KBM-7 (cell line): ENCODE measurements at regions not wholly inside any gene's neighbourhood (a gene's known extent, or its start where the extent isn't known, plus 50 kb on each side); places are given as distances from the start of the nearest gene placed in this dataset.

Experiments
- DNase-seq: peaks from one replicate; pipeline ENCODE4 v3.0.0-alpha.2; 2015
- in situ Hi-C: fragments of 300-500 bp; cut with MboI; formaldehyde crosslinking; loops from 2 replicates; pipeline ENCODE4 v1.14.3; 2020; ENCODE audit warnings: low sequenced_read_pairs, low pct_unique_long_range_greater_than_20kb, mixed read lengths

GRCh38 chr10:131636116-131636515 is 264.7 kb upstream of the PPP2R2D start:
- in situ Hi-C loops: no loop called here
- no peak for DNase-seq

DNA sequence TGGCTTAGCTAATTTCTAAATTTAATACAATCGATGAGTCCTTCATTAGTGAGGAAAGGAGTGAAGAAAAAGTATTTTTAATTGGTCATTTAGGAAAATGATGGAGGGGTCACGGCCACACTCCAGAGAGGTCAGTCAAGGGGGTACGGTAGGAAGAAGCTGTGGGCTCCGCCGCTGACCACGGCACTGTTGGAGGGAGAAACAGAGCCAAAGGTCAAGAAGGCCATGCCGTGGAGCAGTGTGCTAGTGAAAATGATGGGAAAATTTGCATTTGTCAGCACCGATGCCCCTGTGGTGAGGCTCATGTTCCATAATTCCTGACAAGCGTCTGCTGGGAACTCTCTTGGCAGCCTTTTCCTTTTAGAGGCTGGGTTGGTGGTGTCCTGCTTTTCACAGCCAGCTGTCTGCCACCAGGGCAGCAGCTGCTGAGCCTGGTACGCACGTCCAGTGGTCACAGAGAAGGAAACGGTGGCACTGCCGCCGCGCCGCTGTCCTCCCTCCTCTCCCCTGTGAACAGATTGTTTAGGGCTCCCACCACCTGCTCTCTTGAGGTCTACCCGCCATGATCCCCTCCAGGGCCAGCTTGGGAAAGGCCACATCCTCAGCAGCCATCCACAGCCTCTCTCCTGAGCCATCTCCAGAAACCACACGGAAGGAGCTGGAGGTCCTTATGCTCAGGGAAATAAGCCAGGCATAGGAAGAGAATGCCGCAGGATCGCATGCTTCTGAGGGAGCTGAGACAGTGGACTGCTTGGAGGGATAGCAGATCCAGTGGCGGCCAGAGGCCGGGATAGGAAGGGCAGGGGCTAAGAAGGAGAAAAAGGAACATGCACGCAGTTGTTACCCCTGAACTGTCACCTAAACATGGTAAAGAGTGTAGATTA is 263.7 kb upstream of the PPP2R2D start:
- in situ Hi-C loops: no loop called here

DNA sequence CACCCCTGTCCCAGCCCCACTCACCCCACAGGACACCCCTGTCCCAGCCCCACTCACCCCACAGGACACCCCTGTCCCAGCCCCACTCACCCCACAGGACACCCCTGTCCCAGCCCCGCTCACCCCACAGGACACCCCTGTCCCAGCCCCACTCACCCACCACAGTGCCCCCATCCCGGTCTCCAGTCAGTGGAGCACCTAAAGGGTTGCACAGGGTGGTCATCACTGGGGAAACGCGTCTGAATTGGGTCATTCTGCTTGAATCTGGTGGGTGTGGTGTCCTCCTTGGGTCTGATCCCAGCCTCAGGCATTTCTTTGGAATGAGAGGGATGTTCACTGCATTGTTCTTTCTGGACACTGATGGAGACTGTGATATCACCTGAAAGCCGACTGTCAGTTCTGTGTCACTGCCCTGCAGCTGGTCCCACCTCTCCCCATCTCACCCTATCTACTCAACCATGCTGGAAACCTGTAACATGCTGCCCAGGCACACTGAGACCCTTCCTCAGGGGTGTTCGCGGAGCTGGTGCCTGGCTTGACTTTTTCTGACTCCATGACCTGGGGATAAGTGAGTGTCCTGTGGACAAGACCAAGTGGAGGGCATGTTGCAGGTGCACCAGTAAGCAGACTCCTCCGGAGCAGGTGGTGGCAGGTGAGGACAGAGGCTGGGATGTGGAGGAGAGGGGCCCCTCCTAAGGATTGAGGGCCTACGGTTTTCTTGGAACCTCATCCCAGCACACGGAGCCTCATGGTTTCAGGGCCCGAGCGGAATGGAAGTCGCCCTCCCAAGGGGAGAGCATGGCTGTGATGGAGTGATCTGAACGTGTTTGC is 262.5 kb upstream of the PPP2R2D start:
- no peak for DNase-seq
- in situ Hi-C loops: no loop called here

More for the DNA sequence above, 263.7 kb upstream of the PPP2R2D start:
- no peak for DNase-seq

DNA sequence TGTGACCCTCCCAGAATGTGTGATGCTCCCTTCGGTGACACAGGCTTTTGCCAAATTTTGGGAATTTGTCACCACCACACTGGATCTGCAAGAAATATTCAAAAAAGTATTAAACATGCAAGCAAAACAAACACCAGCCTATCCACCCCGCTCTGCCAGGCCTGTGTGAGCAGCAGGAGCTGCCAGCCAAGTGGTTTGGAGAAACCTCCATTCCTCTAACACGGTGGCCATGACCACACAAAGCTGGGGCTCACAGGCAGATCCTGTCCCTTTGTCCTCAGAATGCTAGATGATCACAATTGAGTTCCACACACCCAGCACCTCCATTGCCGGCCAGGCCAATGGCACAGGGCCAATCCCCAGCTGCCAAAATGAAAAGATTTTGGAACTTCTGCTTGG is 261.9 kb upstream of the PPP2R2D start:
- in situ Hi-C loops: no loop called here
- no peak for DNase-seq

DNA sequence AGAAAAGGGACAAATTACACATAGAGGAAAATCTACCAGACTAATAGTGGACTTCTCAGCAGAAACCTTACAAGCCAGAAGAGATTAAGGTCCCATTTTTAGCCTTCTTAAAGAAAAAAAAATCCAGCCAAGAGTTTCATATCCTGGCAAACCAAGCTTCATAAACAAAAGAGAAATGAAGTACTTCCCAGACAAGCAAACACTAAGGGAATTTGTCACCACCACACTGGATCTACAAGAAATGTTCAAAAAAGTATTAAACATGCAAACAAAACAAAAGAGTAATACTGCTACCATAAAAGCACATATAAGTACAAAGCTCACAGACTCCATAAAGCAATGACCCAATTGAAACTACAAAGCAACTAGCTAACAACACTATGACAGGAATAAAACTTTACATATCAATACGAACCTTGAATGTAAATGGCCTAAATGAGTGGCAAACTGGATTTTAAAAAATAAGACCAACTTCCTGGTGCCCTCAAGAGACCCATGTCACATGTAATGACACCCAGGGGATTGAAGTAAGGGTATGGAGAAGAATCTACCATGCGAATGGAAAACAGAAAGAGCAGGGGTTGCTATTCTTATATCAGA is 260.7 kb upstream of the PPP2R2D start:
- no peak for DNase-seq
- in situ Hi-C loops: no loop called here

- in situ Hi-C loops: no loop called here
- no peak for DNase-seq
Observed at GRCh38 chr10:131641231-131641630, 259.6 kb upstream of the PPP2R2D start.

GRCh38 chr10:131641898-131642297 is 258.9 kb upstream of the PPP2R2D start:
- in situ Hi-C loops: no loop called here
- DNase-seq: no peak

DNA sequence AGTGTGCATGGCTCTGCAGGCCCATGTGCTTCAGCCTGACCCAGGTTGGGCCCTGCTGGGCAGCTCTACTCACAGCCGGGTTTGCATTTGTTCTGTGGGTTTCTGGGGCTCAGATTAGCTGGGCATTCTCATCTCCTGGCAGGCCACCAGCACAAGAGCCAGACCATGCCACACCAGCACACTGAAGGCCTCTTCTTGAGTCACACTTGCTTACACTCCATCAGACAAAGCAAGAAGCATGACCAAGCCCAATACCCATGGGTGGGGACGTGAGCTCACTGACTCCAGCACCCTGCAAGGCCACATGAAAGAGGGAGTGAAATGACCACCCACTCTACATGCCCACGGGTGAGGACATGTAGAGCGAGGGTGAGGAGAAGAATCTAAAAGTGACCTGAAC is 257.8 kb upstream of the PPP2R2D start:
- DNase-seq: no peak
- in situ Hi-C loops: no loop called here

DNA sequence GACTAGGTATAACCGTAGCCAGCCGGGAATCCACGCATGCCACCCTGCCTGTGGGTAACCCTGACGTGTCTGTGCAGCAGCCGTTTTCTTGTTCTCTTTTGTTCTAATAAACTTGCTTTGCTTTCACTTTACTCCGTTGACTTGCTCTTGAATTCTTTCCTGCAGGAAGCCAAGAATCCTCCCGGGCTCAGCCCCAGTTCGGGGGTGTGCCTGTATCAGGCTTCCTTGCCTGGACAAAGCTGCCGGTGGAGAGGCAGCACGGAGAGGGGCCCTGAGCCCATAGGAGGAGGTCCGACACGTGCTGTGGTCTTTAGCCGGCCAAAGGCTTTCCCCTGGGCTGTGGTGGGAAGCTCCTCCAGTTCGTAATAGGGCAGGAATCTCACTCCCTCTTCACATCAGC is 256.5 kb upstream of the PPP2R2D start:
- no peak for DNase-seq
- in situ Hi-C loops: no loop called here

DNA sequence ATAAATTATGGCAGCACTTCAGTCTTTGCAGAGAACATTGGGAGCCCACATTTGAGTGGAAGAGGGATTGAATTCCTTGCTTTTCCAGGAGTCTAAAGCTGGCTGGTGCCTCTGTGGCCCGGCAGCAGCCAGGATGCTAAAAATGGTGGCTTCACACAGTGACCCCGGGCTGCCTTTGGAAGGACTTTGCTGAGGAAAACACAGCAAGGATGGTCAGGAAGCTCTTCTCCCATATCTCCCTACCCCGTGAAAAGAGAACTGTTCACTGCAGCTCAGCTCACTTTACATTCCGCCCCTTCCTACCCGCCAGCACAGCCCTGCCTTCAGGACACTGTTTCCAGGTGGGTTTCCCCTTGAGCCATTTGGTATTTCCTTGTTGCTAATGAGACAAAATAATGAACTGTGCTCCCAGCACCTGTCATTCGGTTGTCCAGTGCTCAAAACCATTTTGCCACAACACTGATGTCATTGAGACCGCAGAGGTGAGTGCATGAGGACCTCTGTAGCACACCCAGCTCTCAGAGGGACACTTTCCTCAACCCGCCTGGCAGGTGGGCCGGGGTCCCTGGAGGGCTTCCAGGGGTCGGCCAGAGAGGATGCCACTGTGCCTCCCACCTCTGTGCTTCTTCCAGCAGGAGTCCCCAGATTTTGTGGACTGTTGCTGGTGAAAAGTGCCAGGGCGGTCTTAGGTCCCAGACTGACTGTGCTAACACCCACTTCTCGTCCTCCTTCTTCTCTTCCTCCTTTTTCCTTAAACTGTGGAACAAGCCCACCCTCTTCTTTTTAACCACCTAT is 255.7 kb upstream of the PPP2R2D start:
- no peak for DNase-seq
- in situ Hi-C loops: no loop called here

DNA sequence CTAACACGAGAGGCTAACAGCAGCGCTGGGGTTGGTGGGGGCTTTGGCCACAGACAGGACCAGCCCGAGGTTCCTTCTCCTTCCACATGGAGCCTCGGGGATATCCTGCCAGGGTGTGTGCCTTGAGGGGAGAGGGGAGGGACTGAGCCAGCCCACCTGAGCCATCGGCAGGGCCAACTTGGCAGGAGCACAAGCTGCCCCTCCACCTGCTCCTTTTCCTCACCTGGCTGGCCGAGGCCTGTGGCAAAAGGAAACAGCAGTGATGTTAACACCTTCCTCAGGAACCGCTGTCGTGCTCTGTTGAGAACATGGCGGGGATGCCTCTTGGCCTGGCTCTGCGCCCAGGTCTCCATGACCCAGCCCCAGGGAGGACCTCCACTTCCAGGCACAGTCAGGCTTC is 255.1 kb upstream of the PPP2R2D start:
- in situ Hi-C loops: no loop called here
- DNase-seq: no peak

DNA sequence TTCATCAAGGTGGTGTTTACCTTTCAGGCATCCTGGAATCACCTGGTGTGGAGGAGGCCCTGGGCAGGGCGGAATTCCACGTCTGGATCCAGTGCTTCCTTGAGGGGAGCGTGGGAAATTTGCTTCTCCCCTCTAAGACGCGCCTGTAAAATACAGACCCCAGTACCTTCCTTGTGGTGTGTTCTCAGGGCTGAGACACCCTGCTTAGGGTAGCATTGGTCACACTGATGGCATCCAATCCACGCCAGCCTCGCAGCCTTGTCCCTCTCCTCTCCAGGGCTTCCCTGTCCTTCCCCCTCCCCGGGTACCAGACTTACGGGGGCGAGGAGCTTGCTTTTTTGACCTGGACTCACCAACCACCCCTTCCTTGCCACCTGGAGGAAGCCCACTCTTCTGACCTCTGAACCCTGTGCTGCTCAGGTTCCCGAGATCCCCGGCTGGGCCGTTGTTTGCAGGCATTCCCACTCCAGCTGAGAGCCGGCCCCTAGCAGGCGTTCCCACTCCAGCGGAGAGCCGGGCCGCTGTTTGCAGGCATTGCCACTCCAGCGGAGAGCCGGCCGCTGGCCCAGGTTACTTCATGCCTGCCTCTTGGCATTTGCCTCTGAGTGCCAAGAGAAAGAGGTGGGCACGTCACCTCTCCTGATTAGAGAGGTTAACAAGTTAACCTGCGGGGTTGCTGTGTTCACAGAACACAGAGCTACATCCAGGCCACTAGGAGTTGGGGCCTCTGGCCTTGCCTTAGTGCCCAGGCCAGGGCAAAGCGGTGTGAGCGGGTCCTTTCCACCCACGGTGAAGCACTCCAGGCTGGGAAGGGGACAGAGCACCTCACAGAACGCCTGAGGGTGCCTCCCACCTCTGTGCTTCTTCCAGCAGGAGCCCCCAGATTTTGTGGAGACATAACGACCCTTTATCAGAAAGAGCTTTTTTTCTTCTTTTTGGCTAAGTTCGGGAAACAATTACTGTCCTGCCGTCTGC is 254.0 kb upstream of the PPP2R2D start:
- DNase-seq: no peak

DNA sequence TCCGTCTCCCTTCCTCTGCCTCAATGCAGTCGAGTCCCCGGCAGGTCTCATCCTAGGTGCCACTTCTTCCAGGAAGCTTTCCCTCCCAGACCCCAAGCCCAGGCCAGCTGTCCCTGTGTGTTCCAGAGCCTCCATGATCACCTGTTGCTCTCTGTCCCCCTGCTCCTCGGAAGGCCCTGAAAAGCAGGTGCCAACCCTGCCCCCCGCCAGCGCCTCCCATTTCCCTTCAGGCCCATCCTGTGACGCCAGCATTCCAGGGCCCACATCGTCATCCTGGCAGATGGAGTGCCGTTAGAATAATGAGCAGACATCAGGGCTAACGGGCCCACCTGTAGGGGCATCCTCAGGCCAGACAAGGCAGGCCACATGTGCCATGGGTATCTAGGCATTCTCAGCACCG is 253.0 kb upstream of the PPP2R2D start:
- in situ Hi-C loops: no loop called here

More for the DNA sequence above, 254.0 kb upstream of the PPP2R2D start:
- in situ Hi-C loops: no loop called here

GRCh38 chr10:131648386-131649020 is 252.3 kb upstream of the PPP2R2D start:
- DNase-seq: no peak
- in situ Hi-C loops: no loop called here

More for the DNA sequence above, 253.0 kb upstream of the PPP2R2D start:
- DNase-seq: no peak

DNA sequence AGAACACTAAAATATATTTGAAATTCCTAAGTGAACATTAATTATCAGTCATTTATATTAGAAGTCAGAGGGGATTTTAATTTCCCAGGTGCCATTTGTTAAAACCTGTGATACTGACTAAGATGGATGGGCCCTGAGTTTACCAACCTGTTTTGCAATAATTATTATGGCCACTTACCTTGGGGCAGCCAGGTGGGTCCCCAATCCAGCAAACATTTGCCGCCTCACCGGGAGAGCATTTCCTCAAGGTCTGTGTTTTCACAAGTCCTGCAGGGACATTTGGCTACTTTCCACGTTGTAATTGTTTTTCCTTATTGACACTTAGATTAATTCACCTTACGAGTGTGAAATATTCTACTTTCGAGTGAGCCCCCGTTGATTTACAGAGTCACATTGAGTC is 251.2 kb upstream of the PPP2R2D start:
- in situ Hi-C loops: no loop called here
- no peak for DNase-seq

DNA sequence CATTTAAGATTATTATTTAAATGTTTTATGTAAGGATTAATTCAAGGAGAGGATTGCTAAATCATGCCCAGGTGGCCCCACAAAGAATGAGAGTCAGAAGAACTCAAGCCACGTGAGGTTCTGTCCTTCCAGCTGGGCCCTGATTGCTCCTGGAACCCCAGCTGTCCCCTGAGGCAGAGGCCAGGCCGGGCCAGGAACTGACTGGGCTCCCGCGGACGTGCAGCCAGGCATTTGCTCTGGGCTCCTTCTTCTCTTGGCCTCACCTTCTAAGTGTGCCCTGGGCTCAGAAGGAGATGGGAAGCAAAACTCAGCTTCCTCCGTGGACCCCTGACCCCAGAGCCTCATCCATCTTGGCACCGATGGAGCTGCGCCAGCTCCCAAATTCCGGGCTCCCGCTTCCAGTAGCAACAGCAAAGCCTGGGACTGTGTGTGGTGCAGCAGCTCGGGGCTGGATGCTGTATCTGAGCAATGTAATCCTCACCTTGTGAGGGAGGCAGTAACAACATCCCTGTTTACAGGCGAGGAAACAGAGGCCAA is 250.6 kb upstream of the PPP2R2D start:
- in situ Hi-C loops: no loop called here

More for the DNA sequence above, 250.6 kb upstream of the PPP2R2D start:
- DNase-seq: no peak
